ENCODE measurements at regions not wholly inside any gene's neighbourhood (a gene's known extent, or its start where the extent isn't known, plus 50 kb on each side); places are given as distances from the start of the nearest gene placed in this dataset.

GRCh38 chr7:130912862-130913638, 179.0 kb upstream of the KLF14 start:
- H3K4me3 Mint-ChIP-seq: peak overlapping the region; percentile 86
- peak; percentile 89 for ATAC-seq (ENCODE audit: low read depth)
- peak; percentile 67 to 82 for DNase-seq (ENCODE audit: low spot score in 2 of 2)
- no peaks in the 10 kb centered on the region for H3K27me3 Mint-ChIP-seq
- H3K9me3 Mint-ChIP-seq: no peaks in the 10 kb centered on the region
- H3K27ac Mint-ChIP-seq: peak overlapping the region; percentile 89
- peaks cover 55% of the 10 kb centered on the region for H3K4me1 Mint-ChIP-seq
- peaks cover 12% of the 10 kb centered on the region for H3K36me3 Mint-ChIP-seq

- DNase-seq (ENCODE audit: low spot score in 2 of 2) (no peak), ATAC-seq (ENCODE audit: low read depth) (no peak)
- no peaks in the 10 kb centered on the region for H3K9me3 Mint-ChIP-seq
- H3K4me1 Mint-ChIP-seq: peaks cover 62% of the 10 kb centered on the region
- peak overlapping the region; percentile 86 for H3K4me3 Mint-ChIP-seq
- H3K27ac Mint-ChIP-seq: peak overlapping the region; percentile 89
- peaks cover 13% of the 10 kb centered on the region for H3K36me3 Mint-ChIP-seq
- H3K27me3 Mint-ChIP-seq: no peaks in the 10 kb centered on the region
These were observed 179.9 kb upstream of the KLF14 start for GRCh38 chr7:130913639-130914553.

GRCh38 chr7:130914554-130915294, 180.7 kb upstream of the KLF14 start:
- no peaks in the 10 kb centered on the region for H3K27me3 Mint-ChIP-seq
- peaks cover 58% of the 10 kb centered on the region for H3K4me1 Mint-ChIP-seq
- ATAC-seq (ENCODE audit: low read depth) (no peak), DNase-seq (ENCODE audit: low spot score in 2 of 2) (no peak)
- peaks cover 8% of the 10 kb centered on the region for H3K36me3 Mint-ChIP-seq
- no peaks in the 10 kb centered on the region for H3K9me3 Mint-ChIP-seq
- peak overlapping the region; percentile 89 for H3K27ac Mint-ChIP-seq
- H3K4me3 Mint-ChIP-seq: no peak overlapping the region

GRCh38 chr7:130917669-130918128, 183.7 kb upstream of the KLF14 start:
- Mint-ChIP-seq H3K9me3 (no peaks in the 10 kb centered on the region), H3K4me1 (peaks cover 43% of the 10 kb centered on the region), H3K4me3 (no peak overlapping the region), H3K27me3 (no peaks in the 10 kb centered on the region), H3K27ac (peak overlapping the region; percentile 89), H3K36me3 (peaks cover 7% of the 10 kb centered on the region)
- DNase-seq (ENCODE audit: low spot score in 2 of 2) (no peak), ATAC-seq (ENCODE audit: low read depth) (no peak)

GRCh38 chr7:130918129-130919052, 184.4 kb upstream of the KLF14 start:
- no peak overlapping the region for H3K4me3 Mint-ChIP-seq
- no peak for ATAC-seq (ENCODE audit: low read depth)
- H3K27ac Mint-ChIP-seq: peak overlapping the region; percentile 89
- no peak for DNase-seq (ENCODE audit: low spot score in 2 of 2)
- peaks cover 39% of the 10 kb centered on the region for H3K4me1 Mint-ChIP-seq
- peaks cover 7% of the 10 kb centered on the region for H3K36me3 Mint-ChIP-seq
- no peaks in the 10 kb centered on the region for H3K9me3 Mint-ChIP-seq
- H3K27me3 Mint-ChIP-seq: no peaks in the 10 kb centered on the region

- Mint-ChIP-seq H3K27ac (no peak overlapping the region), H3K27me3 (no peaks in the 10 kb centered on the region), H3K36me3 (peaks cover 7% of the 10 kb centered on the region), H3K9me3 (no peaks in the 10 kb centered on the region), H3K4me3 (no peak overlapping the region), H3K4me1 (peaks cover 36% of the 10 kb centered on the region)
- no peak for ATAC-seq (ENCODE audit: low read depth)
- DNase-seq (ENCODE audit: low spot score in 2 of 2): no peak
These were observed 185.5 kb upstream of the KLF14 start for GRCh38 chr7:130919316-130920103.

- DNase-seq (ENCODE audit: low spot score in 2 of 2) (no peak), ATAC-seq (ENCODE audit: low read depth) (no peak)
- Mint-ChIP-seq H3K9me3 (no peaks in the 10 kb centered on the region), H3K4me1 (peaks cover 36% of the 10 kb centered on the region), H3K27me3 (no peaks in the 10 kb centered on the region), H3K4me3 (no peak overlapping the region), H3K27ac (no peak overlapping the region), H3K36me3 (peaks cover 7% of the 10 kb centered on the region)
These were observed 186.1 kb upstream of the KLF14 start for GRCh38 chr7:130920122-130920521.

GRCh38 chr7:130921391-130922180, 187.6 kb upstream of the KLF14 start:
- no peak overlapping the region for H3K4me3 Mint-ChIP-seq
- H3K9me3 Mint-ChIP-seq: no peaks in the 10 kb centered on the region
- no peak for DNase-seq (ENCODE audit: low spot score in 2 of 2)
- no peaks in the 10 kb centered on the region for H3K27me3 Mint-ChIP-seq
- H3K36me3 Mint-ChIP-seq: peaks cover 7% of the 10 kb centered on the region
- ATAC-seq (ENCODE audit: low read depth): no peak
- no peak overlapping the region for H3K27ac Mint-ChIP-seq
- H3K4me1 Mint-ChIP-seq: peaks cover 36% of the 10 kb centered on the region

- ATAC-seq (ENCODE audit: low read depth): no peak
- no peak for DNase-seq (ENCODE audit: low spot score in 2 of 2)
- H3K27ac Mint-ChIP-seq: peak overlapping the region; percentile 55
- H3K9me3 Mint-ChIP-seq: no peaks in the 10 kb centered on the region
- H3K36me3 Mint-ChIP-seq: peaks cover 12% of the 10 kb centered on the region
- peaks cover 38% of the 10 kb centered on the region for H3K4me1 Mint-ChIP-seq
- no peaks in the 10 kb centered on the region for H3K27me3 Mint-ChIP-seq
- no peak overlapping the region for H3K4me3 Mint-ChIP-seq
These were observed 188.5 kb upstream of the KLF14 start for GRCh38 chr7:130922206-130923112.

- Mint-ChIP-seq H3K36me3 (peaks cover 13% of the 10 kb centered on the region), H3K4me3 (no peak overlapping the region), H3K27me3 (no peaks in the 10 kb centered on the region), H3K9me3 (no peaks in the 10 kb centered on the region), H3K27ac (peak overlapping the region; percentile 55), H3K4me1 (peaks cover 38% of the 10 kb centered on the region)
- no peak for DNase-seq (ENCODE audit: low spot score in 2 of 2)
- no peak for ATAC-seq (ENCODE audit: low read depth)
These were observed 189.4 kb upstream of the KLF14 start for GRCh38 chr7:130923365-130923764.

GRCh38 chr7:130923930-130924329, 189.9 kb upstream of the KLF14 start:
- DNase-seq (ENCODE audit: low spot score in 2 of 2) (no peak), ATAC-seq (ENCODE audit: low read depth) (no peak)
- H3K9me3 Mint-ChIP-seq: no peaks in the 10 kb centered on the region
- no peaks in the 10 kb centered on the region for H3K27me3 Mint-ChIP-seq
- H3K27ac Mint-ChIP-seq: peak overlapping the region; percentile 98
- H3K4me1 Mint-ChIP-seq: peaks cover 34% of the 10 kb centered on the region
- H3K36me3 Mint-ChIP-seq: peaks cover 11% of the 10 kb centered on the region
- no peak overlapping the region for H3K4me3 Mint-ChIP-seq

Data from memory B cell (primary cell).